ENCODE measurements at regions not wholly inside any gene's neighbourhood (a gene's known extent, or its start where the extent isn't known, plus 50 kb on each side); places are given as distances from the start of the nearest gene placed in this dataset.
"Not testable (repeated sequence)": the region's sequence is repeated elsewhere in the genome, so short reads cannot be mapped to it uniquely, and the experiment has no call there.

DNA sequence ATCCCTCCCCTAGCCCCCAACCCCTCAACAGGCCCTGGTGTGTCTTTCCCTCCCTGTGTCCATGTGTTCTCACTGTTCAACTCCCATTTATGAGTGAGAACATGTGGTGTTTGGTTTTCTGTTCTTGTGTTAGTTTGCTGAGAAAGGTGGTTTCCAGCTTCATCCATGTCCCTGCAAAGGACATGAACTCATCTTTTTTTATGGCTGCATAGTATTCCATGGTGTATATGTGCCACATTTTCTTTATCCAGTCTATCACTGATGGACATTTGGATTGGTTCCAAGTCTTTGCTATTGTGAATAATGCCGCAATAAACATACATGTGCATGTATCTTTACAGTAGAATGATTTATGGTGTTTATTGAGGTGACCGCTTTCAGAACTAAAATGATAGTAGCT, 607.1 kb upstream of the SOX9 start:
- intact Hi-C loops (cut with DNase I); DNase-seq (ENCODE audit: low spot score): not testable (repeated sequence)

DNA sequence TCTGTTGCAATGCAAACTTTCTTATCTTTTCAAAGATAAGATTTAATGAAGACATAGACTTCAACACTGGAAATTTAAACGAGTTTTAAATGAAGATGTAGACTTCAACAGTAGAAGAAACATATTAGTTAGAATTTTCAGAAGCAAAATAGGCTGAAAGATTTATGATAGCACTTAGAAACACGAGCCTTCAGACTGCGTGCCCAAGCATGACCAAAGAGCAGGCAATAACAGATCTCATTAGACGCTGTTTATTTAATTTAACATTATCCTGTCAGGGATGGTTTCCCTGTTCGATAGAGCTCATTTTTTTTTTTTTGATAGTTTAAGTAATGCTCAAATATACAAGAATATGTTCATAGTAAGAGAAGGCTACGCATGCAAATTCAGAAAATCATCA, 604.7 kb upstream of the SOX9 start:
- no peak for DNase-seq (ENCODE audit: low spot score)
- intact Hi-C loops (cut with DNase I): no loop called here

DNA sequence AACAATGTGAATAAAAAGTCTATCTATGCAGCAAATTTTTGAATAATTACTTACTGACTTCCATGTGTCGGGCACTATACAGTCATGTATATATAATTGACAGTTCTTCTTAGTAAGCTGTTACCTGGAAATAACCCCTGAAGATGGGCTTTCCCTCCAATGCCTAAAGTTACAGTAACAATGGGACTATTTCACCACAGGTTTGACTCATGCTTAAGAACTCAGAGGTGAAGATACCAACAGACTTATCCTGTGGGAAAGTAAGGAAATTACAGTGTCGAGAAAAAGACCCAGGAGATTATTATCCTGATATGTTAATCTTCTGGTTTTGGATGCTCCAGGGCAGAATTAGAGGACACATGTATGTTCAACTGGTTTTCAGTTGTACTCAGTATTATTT, 601.5 kb upstream of the SOX9 start:
- intact Hi-C loops (cut with DNase I): no loop called here

DNA sequence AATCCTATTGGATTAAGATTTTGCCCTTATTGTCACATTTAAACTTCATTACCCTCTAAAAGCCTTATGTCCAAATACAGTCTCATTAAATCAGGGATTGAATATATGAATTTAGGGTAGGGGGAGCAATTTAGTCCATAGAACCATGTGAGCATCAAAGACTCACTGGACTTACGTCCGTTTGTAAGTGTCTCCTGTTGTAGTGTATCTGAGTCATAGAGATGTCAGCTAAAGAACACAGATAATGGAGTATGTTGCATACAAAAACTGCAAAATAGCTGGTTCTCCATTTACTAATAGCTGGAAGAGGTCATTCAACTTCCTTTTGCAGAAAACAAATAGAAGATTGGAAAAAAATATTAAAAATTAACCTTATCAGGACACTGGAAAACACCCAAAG, 599.1 kb upstream of the SOX9 start:
- DNase-seq (ENCODE audit: low spot score): no peak
- intact Hi-C loops (cut with DNase I): no loop called here

More for the DNA sequence above, 601.5 kb upstream of the SOX9 start:
- no peak for DNase-seq (ENCODE audit: low spot score)

DNA sequence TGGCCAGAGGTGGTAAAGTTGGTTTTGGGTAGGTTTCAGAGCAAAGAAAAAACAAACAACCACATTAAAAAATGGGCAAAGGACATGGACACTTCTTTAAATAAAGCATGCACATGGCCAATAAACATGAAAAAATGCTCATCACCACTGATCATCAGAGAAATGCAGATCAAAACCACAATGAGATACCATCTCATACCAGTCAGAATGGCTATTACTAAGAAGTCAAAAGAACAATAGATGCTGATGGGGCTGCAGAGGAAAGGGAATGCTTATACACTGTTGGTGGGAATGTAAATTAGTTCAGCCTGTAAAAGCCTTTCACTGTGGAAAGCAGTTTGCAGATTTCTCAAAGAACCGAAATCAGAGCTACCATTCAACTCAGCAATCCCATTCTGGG, 598.4 kb upstream of the SOX9 start:
- no peak for DNase-seq (ENCODE audit: low spot score)
- intact Hi-C loops (cut with DNase I): no loop called here

DNA sequence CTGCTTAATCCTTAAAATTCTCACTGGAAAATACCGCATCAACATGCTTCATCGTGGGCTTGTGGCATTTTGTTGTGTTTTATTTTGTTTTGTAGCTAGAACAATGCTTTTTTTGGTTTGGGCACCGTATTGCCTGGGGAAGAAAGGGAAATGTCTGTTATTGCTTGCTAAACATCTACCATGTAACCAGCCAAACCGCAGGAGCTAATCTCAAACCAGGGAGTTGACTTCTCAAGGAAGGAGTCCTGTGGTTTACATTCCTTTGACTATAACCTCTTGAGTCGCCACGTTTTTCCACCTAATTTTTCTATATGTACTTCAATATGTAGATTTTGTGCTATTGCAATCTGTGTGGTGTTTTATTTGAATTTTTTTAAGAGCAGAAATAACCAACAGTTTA, 593.5 kb upstream of the SOX9 start:
- no peak for DNase-seq (ENCODE audit: low spot score)
- intact Hi-C loops (cut with DNase I): no loop called here

DNA sequence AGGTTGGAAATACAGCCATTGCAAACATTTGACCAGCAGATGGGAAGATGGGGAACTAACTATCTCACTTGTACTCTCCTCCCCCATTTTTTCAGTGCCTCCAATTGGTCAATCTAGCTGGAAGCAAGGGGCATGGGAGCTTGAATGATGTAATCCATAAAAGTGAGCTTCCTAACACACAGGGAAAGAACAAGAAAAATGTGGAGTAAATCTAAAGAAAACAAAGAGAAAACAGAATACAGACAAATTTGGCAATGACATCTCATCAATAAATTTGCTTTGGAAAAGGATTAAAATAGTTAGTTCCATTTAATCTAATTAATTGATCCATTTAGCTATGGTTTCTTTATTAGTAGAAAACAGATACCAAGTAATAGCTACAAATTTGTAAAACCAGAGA, 592.6 kb upstream of the SOX9 start:
- DNase-seq (ENCODE audit: low spot score): no peak
- intact Hi-C loops (cut with DNase I): no loop called here

DNA sequence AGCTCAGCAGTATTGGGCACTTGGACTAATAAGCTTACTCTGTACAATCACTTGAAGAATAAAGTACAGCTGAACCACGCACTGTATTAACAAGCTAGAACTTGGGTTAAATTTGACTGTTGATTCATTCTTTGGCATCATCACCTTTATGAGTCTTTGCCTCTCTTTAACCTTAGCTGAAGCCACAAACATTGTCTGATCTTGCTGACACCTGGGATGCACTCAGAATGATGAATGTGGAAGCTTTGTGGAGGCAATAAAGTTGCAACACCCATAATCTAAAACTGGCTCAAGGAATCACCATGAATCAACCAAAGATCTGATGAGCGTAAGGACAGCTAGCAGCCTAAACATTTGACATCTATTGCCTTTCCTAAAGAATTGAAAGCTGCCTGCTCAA, 590.6 kb upstream of the SOX9 start:
- DNase-seq (ENCODE audit: low spot score): no peak
- intact Hi-C loops (cut with DNase I): no loop called here

DNA sequence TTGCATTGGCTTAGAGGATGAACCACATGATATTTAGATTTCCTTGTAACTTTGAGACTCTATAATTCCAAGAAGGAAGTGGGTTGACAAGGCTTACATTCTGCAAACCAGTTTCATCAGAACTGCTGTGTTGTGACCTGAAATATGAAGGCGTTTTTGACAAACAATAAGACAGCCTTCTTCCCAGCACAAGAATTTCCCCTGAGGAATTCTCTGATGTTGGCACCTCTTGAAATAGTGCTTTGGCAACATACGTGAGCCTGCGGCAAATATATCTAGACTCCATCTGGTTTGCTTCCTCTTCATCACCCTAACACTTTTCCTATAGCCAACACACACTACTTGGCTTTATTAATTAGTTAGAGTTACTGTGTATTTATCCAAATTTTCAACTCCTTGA, 585.5 kb upstream of the SOX9 start:
- no peak for DNase-seq (ENCODE audit: low spot score)
- intact Hi-C loops (cut with DNase I): no loop called here

DNA sequence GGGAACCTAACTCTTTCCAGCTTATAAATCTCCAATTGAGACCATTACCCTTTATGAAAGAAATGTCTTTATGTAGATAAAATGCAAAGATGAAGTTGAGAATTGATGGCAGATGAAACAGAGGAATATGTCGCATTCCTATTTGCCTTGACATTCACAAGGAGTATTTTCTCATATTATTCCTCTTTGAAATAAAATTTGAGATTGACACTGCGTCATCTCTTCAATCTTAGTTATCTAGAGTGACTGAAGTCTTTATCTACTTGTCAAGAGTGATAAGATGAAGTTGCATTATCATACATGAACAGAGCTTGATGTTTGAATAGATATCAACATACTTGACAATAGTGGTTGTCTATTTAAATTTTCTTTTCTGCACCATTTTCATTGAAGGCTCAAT, 574.4 kb upstream of the SOX9 start:
- intact Hi-C loops (cut with DNase I): no loop called here
- no peak for DNase-seq (ENCODE audit: low spot score)

DNA sequence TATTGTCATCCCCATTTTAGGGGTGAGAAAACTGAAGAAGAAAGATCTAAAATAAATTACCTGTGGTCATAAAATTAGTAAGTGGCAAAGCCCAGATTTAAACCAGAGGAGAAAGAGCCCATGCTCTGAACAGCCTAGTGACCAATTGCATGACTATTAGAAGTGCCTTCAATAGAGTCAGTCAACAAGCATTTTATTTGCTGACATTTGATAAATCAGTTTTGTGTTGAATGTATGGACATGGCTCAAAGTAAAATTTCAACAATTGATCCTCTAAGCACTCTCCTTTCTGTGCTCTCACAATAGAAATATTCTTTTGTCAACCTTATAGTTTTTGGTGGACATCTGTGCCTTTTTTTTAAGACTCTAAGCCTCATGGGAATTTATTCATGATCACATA, 572.9 kb upstream of the SOX9 start:
- intact Hi-C loops (cut with DNase I): no loop called here
- DNase-seq (ENCODE audit: low spot score): no peak

DNA sequence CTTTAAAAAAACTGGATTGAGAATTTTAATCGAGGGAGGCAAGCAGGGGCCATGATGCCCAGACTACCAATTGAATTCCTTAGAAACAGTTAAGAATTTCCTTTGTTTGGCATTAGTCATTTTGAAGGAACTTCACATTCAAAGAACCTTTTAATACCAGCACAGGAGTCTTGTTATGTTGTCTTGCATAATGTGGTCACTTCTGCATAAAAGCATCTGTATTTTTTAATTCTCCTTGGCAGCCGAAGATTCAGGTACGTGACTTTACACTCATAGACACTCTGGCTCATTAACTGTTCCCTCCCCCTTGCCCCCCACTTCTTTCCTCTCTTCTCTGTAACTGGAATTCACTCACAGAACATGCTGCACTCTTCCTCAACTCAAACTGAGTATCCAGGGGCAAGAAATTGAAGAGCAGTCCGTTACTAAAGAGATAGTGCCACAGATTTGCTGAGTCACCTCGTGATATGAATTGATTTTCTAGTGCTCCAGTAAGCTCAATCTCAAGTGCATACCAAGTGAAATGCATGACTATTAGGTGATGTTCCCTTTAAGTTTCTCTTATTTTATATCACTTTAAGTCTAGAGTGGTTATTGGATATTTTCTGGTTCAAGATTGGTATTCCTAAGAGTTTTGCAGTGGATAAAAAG, 572.2 kb upstream of the SOX9 start:
- no peak for DNase-seq (ENCODE audit: low spot score)
- intact Hi-C loops (cut with DNase I): no loop called here

DNA sequence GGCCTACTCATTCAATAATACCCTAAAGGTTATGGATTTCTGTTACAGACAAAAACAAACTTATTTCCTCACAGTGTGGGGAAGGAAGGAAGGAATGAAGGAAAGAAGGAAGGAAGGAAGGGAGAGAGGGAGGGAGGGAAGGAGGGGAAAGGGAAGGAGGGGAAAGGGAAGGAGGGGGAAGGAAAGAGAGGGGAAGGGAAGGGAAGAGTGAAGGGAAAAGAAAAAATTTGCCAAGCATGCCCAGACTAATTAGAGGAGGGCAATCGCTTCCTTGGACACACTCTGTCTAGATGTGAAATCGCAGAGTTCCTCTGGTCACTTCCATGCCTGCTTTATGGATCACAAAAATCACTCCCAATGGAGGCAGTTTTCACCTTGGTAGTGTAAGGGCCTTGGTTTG, 570.1 kb upstream of the SOX9 start:
- no peak for DNase-seq (ENCODE audit: low spot score)
- intact Hi-C loops (cut with DNase I): no loop called here

DNA sequence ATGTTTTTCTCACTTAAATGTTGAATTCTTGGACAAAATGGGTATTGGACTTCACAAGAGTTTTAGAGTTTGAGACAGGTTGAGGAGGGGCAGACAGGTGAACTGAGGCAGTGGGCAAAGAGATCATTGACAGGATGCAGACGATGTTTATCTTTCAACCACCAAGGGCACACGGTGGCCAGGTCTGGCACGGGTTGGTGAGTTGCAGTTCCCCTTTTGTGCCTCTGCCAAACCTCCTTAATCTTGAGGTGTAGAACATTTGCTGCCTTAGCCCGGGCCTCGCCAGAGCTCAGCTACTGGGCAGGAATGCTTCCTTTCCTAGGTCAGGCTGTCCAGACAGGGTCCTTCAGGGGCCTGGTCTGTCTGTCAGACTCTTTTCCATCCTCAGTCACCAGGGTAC, 567.4 kb upstream of the SOX9 start:
- no peak for DNase-seq (ENCODE audit: low spot score)
- intact Hi-C loops (cut with DNase I): no loop called here

DNA sequence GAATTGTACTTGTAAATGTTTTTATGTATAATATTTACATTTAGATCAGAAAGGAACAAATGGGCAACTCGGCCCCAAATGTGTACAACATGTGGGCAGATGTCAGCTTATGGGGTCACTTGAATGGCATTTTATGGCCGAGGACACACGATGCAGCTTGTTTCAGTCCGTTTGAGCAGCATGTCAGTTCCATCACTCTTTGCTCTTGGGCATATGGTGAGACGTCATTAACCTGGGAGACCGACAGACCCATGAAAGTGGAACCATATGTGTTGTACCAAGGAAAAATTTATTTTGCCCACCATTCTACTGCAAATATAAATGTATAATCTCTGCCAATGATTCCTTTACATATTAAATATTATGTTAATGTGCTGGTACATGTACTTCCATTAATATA, 561.9 kb upstream of the SOX9 start:
- DNase-seq (ENCODE audit: low spot score): no peak
- intact Hi-C loops (cut with DNase I): no loop called here

DNA sequence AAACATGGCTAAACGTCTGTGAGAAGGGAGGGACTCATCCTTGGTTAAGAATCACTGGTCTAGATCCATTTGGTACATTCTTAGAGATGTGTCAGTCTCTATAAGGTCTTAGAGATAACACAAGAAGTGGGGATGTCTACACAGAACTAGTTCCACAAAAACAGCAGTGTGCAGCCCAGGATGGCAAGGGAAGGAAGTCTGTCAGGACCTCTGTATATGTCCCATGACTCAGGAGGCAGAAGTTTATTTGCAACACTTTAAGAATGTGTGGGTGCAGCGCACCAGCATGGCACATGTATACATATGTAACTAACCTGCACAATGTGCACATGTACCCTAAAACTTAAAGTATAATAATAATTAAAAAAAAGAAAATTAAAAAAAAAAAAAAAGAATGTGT, 548.5 kb upstream of the SOX9 start:
- no peak for DNase-seq (ENCODE audit: low spot score)
- intact Hi-C loops (cut with DNase I): no loop called here

DNA sequence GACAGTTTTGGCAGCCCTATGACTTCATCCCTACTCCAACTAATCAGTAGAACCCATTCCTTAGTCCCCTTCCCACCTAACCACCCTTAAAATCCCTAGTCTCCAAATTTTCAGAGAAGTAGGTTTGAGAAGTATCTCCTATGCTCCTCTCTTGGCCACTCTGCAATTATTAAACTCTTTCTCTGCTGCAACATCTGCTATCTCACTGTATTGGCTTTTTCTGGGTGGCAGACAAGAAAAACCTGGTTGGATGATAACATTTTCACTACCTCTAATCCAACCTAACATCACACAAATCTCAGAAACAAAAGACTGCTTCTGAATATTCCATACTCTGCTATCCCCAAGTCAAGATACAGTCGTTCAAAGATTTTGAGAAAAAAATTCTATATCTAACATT, 542.4 kb upstream of the SOX9 start:
- no peak for DNase-seq (ENCODE audit: low spot score)
- intact Hi-C loops (cut with DNase I): no loop called here

DNA sequence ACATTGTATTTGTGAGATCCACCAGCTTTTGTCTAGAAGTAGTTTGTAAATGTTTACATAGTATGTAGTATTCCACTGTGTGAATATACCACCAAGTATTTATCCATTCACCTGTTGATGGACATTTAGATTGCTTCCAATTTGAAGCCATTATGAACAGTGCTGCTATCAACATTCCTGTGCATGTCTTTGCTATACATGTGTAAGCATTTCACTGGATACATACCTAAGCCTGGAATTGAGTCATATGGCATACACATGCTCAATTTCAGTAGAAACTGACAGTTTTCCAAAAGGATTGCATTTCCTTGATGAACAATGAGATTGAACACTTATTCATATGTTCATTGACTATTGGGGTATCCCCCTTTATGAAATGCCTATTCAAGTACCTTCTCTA, 540.6 kb upstream of the SOX9 start:
- no peak for DNase-seq (ENCODE audit: low spot score)
- intact Hi-C loops (cut with DNase I): no loop called here

DNA sequence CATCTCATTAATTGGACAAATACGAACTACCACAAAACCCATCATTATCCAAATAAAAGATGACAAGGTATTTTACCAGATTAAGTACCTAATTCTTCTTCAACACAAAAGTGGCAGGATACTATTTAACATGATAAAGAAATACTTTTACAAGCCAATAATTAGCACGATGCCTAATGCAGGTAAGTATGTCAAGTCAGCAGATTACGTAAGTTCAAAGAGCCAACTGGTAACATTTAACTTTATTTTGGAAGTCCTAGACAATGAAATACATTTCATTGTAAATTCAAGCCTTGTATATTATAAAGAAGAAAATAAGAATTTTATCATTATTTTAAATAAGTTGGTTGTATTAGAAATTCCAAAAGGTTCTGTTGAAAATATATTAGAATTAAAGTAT, 535.3 kb upstream of the SOX9 start:
- DNase-seq (ENCODE audit: low spot score): no peak
- intact Hi-C loops (cut with DNase I): no loop called here

DNA sequence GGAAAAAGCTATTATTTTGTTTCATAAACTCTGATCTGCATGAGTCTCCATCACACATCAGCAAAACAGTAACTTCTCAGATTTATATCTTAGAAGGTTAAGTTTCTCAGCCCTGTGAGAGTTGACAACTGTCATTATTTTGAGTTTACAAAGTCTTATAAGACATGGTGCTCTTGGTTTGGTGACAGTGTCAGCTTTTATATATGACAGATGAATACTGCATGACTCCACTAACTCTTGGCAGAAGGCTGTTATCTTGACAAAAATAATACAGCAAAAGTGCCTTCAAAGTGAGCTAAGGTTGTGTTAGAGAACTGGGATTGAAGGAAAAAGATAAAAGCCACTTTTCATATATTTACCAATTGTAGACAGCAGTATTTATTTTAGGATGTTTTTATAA, 528.4 kb upstream of the SOX9 start:
- intact Hi-C loops (cut with DNase I): no loop called here
- DNase-seq (ENCODE audit: low spot score): no peak

DNA sequence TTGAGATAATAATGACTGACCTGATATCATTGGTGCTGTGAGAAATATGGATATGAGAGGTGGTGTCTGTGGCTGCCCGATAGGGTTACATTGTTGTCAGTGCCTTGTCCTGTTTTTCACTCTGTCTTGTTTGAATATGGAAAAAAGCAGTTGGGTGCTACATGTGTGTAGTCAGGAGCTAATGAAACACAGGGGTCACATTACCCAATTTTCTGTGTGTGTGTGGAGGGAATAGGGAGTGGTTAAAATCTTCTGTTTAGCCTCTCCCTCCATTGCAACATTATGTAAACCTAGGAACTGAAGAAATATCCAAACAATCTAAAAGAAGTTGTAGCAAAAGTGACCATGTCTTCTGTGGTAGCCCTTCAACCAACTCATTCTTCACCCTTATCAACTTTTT, 527.7 kb upstream of the SOX9 start:
- no peak for DNase-seq (ENCODE audit: low spot score)
- intact Hi-C loops (cut with DNase I): no loop called here

DNA sequence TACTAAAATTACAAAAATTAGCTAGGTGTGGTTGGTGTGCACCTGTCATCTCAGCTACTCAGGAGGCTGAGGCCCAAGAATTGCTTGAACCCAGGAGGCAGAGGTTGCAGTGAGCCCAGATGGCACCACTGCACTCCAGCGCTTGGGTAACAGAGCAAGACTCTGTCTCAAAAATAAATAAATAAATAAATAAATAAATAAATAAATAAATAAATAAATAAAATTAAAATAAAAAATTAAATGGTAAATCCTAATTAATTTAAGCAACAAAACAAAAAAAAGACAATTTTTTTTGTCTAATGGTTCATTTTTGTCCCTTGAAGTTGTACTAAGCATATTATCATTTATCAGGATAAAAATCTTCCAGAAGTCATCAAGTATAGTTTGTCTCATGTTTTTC, 521.2 kb upstream of the SOX9 start:
- not testable (repeated sequence) for DNase-seq (ENCODE audit: low spot score)

More for the DNA sequence above, 521.2 kb upstream of the SOX9 start:
- intact Hi-C loops (cut with DNase I): not testable (repeated sequence)
